ENCODE measurements at regions not wholly inside any gene's neighbourhood (a gene's known extent, or its start where the extent isn't known, plus 50 kb on each side); places are given as distances from the start of the nearest gene placed in this dataset.

- Histone ChIP-seq H3K27ac (ENCODE audit: low read depth in 1 of 2, low read length in 2 of 2) (no peak overlapping the region), H3K79me2 (ENCODE audit: insufficient read depth, low read length) (no peaks in the 10 kb centered on the region), H3K9ac (ENCODE audit: insufficient read depth, low read length, poor library complexity, severe bottlenecking) (no peak overlapping the region), H3K4me1 (ENCODE audit: control insufficient read depth in 1 of 2, insufficient read depth in 2 of 2, low read length in 2 of 2) (no peaks in the 10 kb centered on the region), H3K9me3 (replicated peaks in 1 of 2; ENCODE audit: control insufficient read depth in 1 of 2, insufficient read depth in 1 of 2, low read length in 2 of 2) (peaks cover 0 to 3% of the 10 kb centered on the region in 2 donors), H2AFZ (ENCODE audit: insufficient read depth, low read depth, low read length, poor library complexity, severe bottlenecking) (no peak overlapping the region), H3K4me3 (replicated peaks in 1 of 3; ENCODE audit: low read depth in 2 of 3, low read length in 3 of 3) (no peak overlapping the region), H3K27me3 (ENCODE audit: control insufficient read depth in 2 of 2, insufficient read depth in 2 of 2, low read length in 2 of 2) (no peaks in the 10 kb centered on the region), H3K4me2 (replicated peaks; ENCODE audit: extremely low read depth, low read length, poor library complexity, severe bottlenecking) (no peak overlapping the region), H3K36me3 (replicated peaks in 1 of 2; ENCODE audit: control insufficient read depth in 1 of 2, insufficient read depth in 2 of 2, low read length in 2 of 2) (no peaks in the 10 kb centered on the region), H4K20me1 (ENCODE audit: insufficient read depth, low read length) (no peaks in the 10 kb centered on the region)
- intact Hi-C loops (cut with micrococcal nuclease) = no loop called here
- no peak overlapping the region for H3K4me3 Mint-ChIP-seq
- WGBS (ENCODE audit: insufficient coverage) = 93% methylated on average over 12 of the region's 13 CpGs
- DNase-seq = no peak
- no peak for TF ChIP-seq CTCF (IDR thresholded peaks at IDR 0.05)
- peaks cover 0 to 10% (median 5%) of the 10 kb centered on the region in 7 donors for H3K9me3 Mint-ChIP-seq
- no peaks in the 10 kb centered on the region for H3K4me1 Mint-ChIP-seq
- H3K36me3 Mint-ChIP-seq = no peaks in the 10 kb centered on the region
- no peak overlapping the region for H3K27ac Mint-ChIP-seq
- H3K27me3 Mint-ChIP-seq (ENCODE audit: low read depth in 3 of 3) = no peaks in the 10 kb centered on the region
These were observed 177.7 kb upstream of the PPARGC1A start for GRCh38 chr4:24067367-24068193.

- Mint-ChIP-seq H3K27ac (no peak overlapping the region), H3K4me3 (no peak overlapping the region), H3K36me3 (no peaks in the 10 kb centered on the region), H3K4me1 (no peaks in the 10 kb centered on the region), H3K9me3 (peaks cover 0 to 10% (median 5%) of the 10 kb centered on the region in 7 donors), H3K27me3 (ENCODE audit: low read depth in 3 of 3) (peaks cover 0 to 2% (median 0%) of the 10 kb centered on the region in 3 donors)
- no peaks in the 10 kb centered on the region for H3K4me1 ChIP-seq (ENCODE audit: control insufficient read depth in 1 of 2, insufficient read depth in 2 of 2, low read length in 2 of 2)
- no peaks in the 10 kb centered on the region for H3K27me3 ChIP-seq (ENCODE audit: control insufficient read depth in 2 of 2, insufficient read depth in 2 of 2, low read length in 2 of 2)
- no peak overlapping the region for H3K27ac ChIP-seq (ENCODE audit: low read depth in 1 of 2, low read length in 2 of 2)
- no peak for DNase-seq
- H3K4me3 ChIP-seq (replicated peaks in 1 of 3; ENCODE audit: low read depth in 2 of 3, low read length in 3 of 3) = no peak overlapping the region
- 79% methylated on average over 7 of the region's 9 CpGs for WGBS (ENCODE audit: insufficient coverage)
- H2AFZ ChIP-seq (ENCODE audit: insufficient read depth, low read depth, low read length, poor library complexity, severe bottlenecking) = no peak overlapping the region
- intact Hi-C loops (cut with micrococcal nuclease) = no loop called here
- H3K9ac ChIP-seq (ENCODE audit: insufficient read depth, low read length, poor library complexity, severe bottlenecking) = no peak overlapping the region
- no peaks in the 10 kb centered on the region for H4K20me1 ChIP-seq (ENCODE audit: insufficient read depth, low read length)
- no peaks in the 10 kb centered on the region for H3K36me3 ChIP-seq (replicated peaks in 1 of 2; ENCODE audit: control insufficient read depth in 1 of 2, insufficient read depth in 2 of 2, low read length in 2 of 2)
- H3K9me3 ChIP-seq (replicated peaks in 1 of 2; ENCODE audit: control insufficient read depth in 1 of 2, insufficient read depth in 1 of 2, low read length in 2 of 2) = peaks cover 0 to 3% of the 10 kb centered on the region in 2 donors
- no peak overlapping the region for H3K4me2 ChIP-seq (replicated peaks; ENCODE audit: extremely low read depth, low read length, poor library complexity, severe bottlenecking)
- no peak for TF ChIP-seq CTCF (IDR thresholded peaks at IDR 0.05)
- H3K79me2 ChIP-seq (ENCODE audit: insufficient read depth, low read length) = no peaks in the 10 kb centered on the region
These were observed 176.1 kb upstream of the PPARGC1A start for GRCh38 chr4:24065974-24066373.

Measured in CD14-positive monocyte (primary cell).